ENCODE measurements at regions not wholly inside any gene's neighbourhood (a gene's known extent, or its start where the extent isn't known, plus 50 kb on each side); places are given as distances from the start of the nearest gene placed in this dataset.

- DNase-seq (ENCODE audit: low read depth in 2 of 2) = no peak
These were observed 60.8 kb downstream of the CCNA1 start for GRCh38 chr13:36493046-36493445.

- DNase-seq (ENCODE audit: low read depth in 2 of 2) = no peak
These were observed 63.1 kb downstream of the CCNA1 start for GRCh38 chr13:36495431-36495830.

GRCh38 chr13:36509369-36509768 lies 77.1 kb downstream of the CCNA1 start:
- no peak for DNase-seq (ENCODE audit: low read depth in 2 of 2)

DNA sequence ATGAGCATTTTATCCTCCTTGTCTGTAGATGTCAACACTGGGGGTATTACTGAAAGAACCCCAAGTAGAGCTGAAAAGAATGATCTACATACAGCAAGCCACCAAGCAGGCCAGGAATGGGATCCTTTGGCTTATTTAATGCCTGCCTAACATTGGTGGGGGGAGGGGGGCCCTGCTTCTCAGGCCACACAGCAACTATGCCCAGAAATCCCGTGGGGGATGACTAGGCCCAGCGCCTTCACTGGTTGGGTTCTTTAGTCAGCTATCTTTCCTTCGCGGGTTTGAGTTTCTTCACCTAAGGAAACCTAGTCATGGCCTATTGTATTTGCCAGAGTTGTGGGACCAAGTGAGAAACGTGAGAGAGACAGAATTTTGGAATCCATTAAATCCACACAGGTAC lies 80.5 kb downstream of the CCNA1 start:
- no peak for DNase-seq (ENCODE audit: low read depth in 2 of 2)

GRCh38 chr13:36513266-36513665 lies 81.0 kb downstream of the CCNA1 start:
- DNase-seq (ENCODE audit: low read depth in 2 of 2) = peak in 1 of 2 donors; percentile 35

GRCh38 chr13:36515466-36515865 lies 83.2 kb downstream of the CCNA1 start:
- DNase-seq (ENCODE audit: low read depth in 2 of 2) = no peak

- no peak for DNase-seq (ENCODE audit: low read depth in 2 of 2)
These were observed 83.9 kb downstream of the CCNA1 start for GRCh38 chr13:36516225-36516624.

DNA sequence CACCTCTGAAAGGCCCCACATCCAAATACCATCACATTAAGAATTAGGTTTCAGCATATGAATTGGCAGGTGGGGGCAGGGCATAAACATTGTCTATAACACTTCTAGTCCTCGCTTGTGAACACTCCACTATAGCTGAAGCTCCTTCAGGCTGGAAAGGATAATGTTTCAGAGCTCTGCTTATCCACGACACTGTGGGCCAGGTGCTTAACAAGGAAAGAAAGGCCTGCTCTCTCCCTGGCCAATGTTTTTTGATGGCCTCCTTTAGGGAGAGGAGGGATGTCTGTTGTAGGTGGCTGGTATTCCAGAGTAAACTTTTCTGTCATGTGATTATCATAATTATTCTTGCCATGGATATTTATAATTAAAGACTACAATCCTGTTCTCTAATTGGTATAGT lies 86.4 kb downstream of the CCNA1 start:
- no peak for DNase-seq (ENCODE audit: low read depth in 2 of 2)

DNA sequence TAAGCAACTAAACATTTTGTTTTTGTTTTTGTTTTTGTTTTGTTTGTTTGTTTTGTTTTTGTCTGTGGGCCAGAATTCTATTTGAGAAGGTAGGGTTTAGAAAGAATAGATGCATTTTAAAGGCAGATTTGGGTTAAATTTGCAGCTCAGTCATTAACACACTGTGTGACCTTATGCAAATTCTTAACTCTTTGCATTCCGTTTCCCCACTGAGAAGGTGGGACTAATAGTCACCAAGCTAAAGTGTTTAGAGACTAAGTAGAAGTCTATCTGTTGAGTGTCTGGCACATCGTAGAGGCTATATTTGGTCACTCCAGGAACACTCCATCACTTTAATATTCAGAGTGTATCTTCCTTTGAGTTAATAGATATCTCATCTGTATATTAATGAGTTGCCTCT lies 87.1 kb downstream of the CCNA1 start:
- DNase-seq (ENCODE audit: low read depth in 2 of 2) = no peak

DNA sequence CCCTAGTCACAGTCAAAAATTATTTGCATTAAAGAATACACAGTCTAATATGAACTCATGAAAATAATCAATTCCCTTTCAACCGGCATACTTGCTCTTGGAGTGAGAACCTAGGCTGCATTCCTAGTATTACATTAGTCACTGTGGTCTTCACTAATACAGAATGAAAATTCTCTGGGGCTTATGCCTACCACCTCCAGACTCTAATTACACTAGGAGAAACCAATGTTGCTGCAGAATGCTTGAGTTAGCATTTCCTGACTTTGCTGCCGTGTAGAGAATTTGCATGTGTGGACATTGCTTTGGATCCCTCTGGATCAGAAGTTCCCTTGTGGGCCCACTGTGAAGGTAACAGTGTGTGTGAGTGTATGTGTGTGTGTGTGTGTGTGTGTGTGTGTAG lies 87.8 kb downstream of the CCNA1 start:
- DNase-seq (ENCODE audit: low read depth in 2 of 2) = no peak

- no peak for DNase-seq (ENCODE audit: low read depth in 2 of 2)
These were observed 94.6 kb downstream of the CCNA1 start for GRCh38 chr13:36526897-36527296.

DNA sequence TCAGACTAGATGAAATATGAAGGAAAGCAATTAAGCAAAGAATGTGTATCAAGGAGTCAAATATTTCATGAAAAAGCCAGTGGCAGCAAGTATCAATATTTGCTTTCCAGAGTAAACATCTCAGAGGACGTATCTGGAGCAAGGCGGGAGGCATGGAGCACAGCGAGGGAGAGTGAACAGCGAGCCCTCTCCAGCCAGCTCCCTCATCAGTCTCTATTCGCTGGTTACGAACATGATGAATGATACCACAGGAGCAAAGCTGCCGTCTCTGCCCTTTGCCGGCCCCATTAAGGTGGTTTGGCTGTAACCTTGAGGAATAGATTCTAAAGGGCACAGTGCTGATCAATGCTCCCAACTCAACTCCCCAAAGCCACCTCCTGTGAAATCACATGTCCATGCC lies 95.8 kb downstream of the CCNA1 start:
- no peak for DNase-seq (ENCODE audit: low read depth in 2 of 2)

DNA sequence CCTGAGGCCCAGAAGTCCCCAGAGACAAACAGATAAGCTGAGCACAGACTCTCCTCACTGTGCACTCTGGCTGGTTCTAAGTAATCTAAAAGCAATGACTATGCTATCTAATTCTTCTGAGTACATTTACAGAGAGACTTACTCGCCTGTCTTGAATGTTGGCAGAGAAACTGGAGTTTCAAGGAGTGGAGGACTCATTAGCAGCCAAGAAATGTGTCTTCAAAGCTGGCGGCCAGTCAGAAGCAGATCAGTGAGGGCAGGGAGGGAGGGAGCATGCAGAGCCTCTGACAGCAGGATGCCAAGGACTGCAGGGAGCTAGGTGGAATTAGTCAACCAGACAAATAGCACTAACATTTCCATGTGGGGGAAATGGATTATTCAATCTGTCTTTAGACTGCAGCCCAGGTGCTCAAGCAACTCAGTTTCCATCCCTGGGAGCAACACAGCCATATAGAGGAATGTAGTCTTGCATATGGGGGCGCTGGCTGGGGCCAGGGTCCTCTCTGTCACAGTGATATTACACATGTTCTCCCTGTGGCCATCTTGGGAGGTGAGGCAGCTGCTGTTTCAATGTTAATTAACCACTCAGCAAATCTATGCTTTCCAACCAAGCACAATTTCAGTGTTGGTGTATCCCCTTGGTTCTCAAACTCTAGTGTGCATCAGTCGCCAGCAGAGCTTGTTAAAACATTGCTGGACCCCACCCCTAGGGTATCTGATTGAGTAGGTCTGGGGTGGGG lies 97.9 kb downstream of the CCNA1 start:
- DNase-seq (ENCODE audit: low read depth in 2 of 2) = peak in 1 of 2 donors; percentile 21

- no peak for DNase-seq (ENCODE audit: low read depth in 2 of 2)
These were observed 98.7 kb downstream of the CCNA1 start for GRCh38 chr13:36530861-36531590.

DNA sequence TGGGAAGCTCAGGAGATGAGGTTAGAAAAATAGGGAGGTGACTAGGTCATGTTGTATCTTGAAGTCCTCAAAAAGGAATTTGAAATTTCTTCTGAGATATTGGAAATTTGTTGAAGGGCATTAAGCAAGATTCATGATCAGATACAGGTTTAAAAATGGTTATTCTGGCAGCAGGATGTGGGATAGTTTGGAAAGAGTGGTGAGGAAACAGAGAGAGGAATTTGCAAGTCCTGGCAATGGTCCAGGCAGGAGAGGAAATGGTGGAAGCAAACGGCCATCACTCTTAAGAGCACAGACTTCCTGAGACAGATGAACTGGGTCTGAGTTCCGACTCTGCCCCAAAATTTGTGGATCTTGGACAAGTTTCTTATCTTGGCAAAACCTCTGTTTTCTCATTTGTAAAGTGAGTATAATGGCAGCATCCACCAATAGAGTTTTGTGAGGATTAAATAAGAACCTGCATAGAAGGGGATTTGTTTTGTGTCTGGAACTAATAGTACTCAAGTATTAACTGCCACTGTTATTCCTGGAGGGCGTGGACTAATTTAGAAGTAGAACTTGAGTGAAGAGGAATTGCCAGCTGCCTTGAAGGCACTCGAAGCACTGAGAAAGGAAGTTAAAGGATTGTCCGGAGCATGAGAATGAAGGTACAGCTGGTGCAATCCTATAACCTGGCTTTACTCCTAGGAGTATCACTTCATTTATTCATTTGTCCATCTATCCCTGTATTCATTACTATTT lies 99.6 kb downstream of the CCNA1 start:
- peak; percentile 63 to 85 for DNase-seq (ENCODE audit: low read depth in 2 of 2)

DNA sequence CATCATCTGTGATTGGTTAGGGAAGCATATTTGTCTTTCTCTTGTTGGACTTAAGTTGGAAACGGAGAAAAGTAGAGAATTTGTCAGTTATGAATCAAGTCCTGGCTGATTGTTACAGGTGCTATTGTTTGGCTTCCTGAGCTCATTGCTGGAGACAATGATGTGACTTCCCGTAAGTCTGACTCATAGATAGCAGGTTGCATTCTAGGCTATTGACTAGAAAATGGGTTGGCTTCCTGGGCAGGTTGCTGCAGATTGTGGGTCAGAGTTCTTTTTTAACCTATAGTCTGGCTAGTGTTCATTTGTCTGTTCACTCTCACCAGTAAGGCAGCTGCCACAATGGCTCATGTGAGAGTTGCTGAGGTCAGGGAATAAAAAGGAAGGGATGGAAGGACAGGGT lies 101.5 kb downstream of the CCNA1 start:
- DNase-seq (ENCODE audit: low read depth in 2 of 2) = peak; percentile 97 to 98

GRCh38 chr13:36536546-36536945 lies 104.3 kb downstream of the CCNA1 start:
- DNase-seq (ENCODE audit: low read depth in 2 of 2) = no peak

DNA sequence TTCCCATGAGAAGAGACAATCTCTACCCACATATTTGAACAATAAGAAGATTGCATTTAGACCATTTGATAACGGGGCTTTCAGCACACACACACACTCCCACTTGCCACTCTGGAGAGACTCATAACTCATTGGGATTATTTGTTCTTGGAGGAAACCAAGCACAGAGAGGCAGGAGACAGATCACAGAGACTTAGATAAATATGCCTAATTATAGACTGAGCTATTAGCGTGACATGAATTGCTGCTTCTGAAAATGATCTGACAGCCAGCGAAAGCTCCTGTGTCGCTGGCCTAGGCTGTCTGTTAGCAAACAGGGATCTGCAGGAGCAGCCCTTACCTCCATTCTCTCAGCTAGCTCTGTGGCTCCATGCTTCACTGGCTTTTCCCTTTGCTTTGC lies 111.4 kb downstream of the CCNA1 start:
- DNase-seq (ENCODE audit: low read depth in 2 of 2) = no peak

DNA sequence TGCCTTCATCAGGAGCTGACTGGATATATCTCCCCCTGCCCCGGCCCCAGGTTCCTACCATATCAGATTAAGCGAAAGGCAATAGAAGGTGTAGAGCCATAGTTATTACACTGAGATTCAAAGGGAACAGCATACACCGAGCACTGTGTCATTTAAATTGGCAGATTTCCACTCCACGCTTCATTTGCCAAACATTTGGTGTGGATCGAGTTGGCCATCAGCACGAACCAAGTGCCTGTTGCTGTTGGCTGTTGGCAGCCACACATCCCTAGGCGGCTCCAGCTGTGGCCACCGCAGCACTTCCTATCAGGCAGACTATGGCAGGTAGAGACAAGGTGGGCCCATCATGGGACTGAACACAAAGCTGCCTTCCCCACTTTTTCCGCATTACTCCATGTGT lies 115.8 kb downstream of the CCNA1 start:
- no peak for DNase-seq (ENCODE audit: low read depth in 2 of 2)

DNA sequence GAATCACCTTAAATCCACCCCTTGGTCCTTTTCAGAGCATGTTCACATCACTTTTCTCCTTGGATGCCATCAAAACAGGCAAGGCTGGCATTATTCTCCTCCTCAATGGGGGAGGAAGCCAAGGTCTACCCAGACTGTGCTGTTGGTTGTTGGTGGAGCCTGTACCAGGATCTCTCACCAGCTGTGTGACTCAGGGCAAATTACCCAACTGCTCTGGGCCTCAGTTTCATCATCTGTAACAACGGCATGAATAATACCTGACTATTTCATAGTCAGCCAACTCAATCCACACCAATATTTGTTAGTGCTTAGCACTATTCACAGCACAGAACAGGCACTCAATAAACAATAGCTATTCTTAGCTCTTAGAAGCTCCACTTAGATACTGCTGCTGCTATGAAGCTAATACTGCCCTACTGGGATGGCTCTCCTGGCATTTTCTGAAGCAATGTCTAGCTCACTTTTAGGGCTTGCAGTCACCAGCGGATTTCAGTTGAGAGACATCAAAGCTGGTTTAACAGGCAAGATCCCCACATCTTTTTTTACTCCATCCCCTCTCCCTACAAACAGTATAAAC lies 116.9 kb downstream of the CCNA1 start:
- no peak for DNase-seq (ENCODE audit: low read depth in 2 of 2)

- DNase-seq (ENCODE audit: low read depth in 2 of 2) = no peak
These were observed 117.5 kb downstream of the CCNA1 start for GRCh38 chr13:36549755-36550154.

DNA sequence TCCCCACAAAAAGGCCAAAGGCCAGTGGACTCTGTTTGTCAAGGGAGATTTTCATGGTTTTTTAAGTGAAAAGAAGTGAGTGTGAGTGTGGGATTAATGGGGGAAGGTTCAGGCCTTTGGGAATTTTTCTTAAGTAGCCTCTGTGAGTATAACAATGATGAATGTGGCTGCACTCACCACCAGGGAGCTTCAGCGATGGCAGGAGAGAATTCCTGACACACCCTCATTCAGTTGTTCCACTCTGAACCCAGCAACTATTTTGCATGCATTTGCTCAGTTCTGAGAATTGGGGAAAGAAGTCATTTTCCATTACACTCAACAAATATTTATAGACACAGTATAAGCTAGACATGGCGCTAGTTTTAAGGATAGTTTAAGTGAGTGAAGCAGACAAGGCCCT lies 117.9 kb downstream of the CCNA1 start:
- no peak for DNase-seq (ENCODE audit: low read depth in 2 of 2)

Data from dermis microvascular lymphatic vessel endothelial cell (primary cell).